GM23338 (cell line): ENCODE measurements at regions not wholly inside any gene's neighbourhood (a gene's known extent, or its start where the extent isn't known, plus 50 kb on each side); places are given as distances from the start of the nearest gene placed in this dataset.

Experiments
- ATAC-seq: fragments of 200-7000 bp; cut with Tn5 transposase; 3 replicates; pipeline ENCODE4 v1.9.1; 2020
- DNase-seq: peaks from one replicate; pipeline ENCODE4 v3.0.0-alpha.2; 2015; ENCODE audit warnings: low spot score
- H2AFZ ChIP-seq: fragments of 200-600 bp; sonication (generic); 2 replicates; pipeline ENCODE4 v1.8.0; 2016; ENCODE audit warnings: antibody characterized with exemption, mild to moderate bottlenecking, moderate library complexity
- H3F3A ChIP-seq: fragments of 200-600 bp; sonication (generic); replicated peaks from 2 replicates; pipeline ENCODE4 v1.8.0; 2017; ENCODE audit warnings: antibody characterized with exemption, mixed run types, low read depth
- H3K27ac ChIP-seq: fragments of 200-600 bp; sonication (generic); 2 replicates; pipeline ENCODE4 v1.6.1; 2016; ENCODE audit warnings: low read depth
- H3K27me3 ChIP-seq: fragments of 200-600 bp; sonication (generic); 2 replicates; pipeline ENCODE4 v1.8.0; 2016; ENCODE audit warnings: mild to moderate bottlenecking, mixed run types, moderate library complexity; ENCODE audit not compliant: insufficient read depth
- H3K36me3 ChIP-seq: fragments of 200-600 bp; sonication (generic); 2 replicates; pipeline ENCODE4 v1.8.0; 2016; ENCODE audit warnings: mild to moderate bottlenecking; ENCODE audit not compliant: insufficient read depth
- H3K4me1 ChIP-seq: fragments of 200-600 bp; sonication (generic); 2 replicates; pipeline ENCODE4 v1.8.0; 2016; ENCODE audit warnings: mild to moderate bottlenecking, moderate library complexity; ENCODE audit not compliant: insufficient read depth
- H3K4me2 ChIP-seq: fragments of 200-600 bp; sonication (generic); 2 replicates; pipeline ENCODE4 v1.7.1; 2017; ENCODE audit warnings: mixed run types
- H3K4me3 ChIP-seq: fragments of 200-600 bp; sonication (generic); 2 replicates; pipeline ENCODE4 v1.6.1; 2016; ENCODE audit warnings: mixed run types
- H3K79me2 ChIP-seq: fragments of 200-600 bp; sonication (generic); replicated peaks from 2 replicates; pipeline ENCODE4 v1.8.0; 2017; ENCODE audit warnings: mild to moderate bottlenecking; ENCODE audit not compliant: insufficient read depth
- H3K9me2 ChIP-seq: fragments of 200-600 bp; sonication (generic); 2 replicates; pipeline ENCODE4 v1.8.0; 2017; ENCODE audit not compliant: insufficient read depth
- H4K20me1 ChIP-seq: fragments of 200-600 bp; sonication (generic); replicated peaks from 2 replicates; pipeline ENCODE4 v1.8.0; 2017; ENCODE audit warnings: mild to moderate bottlenecking; ENCODE audit not compliant: insufficient read depth
- H3K27ac Mint-ChIP-seq: 2 replicates; pipeline ENCODE4 v1.8.0; 2020; ENCODE audit warnings: inconsistent platforms, mild to moderate bottlenecking, moderate library complexity, mixed read lengths
- H3K27me3 Mint-ChIP-seq: 3 replicates; pipeline ENCODE4 v1.8.0; 2022; ENCODE audit warnings: low read depth, mild to moderate bottlenecking, moderate library complexity, mixed read lengths, inconsistent platforms; ENCODE audit not compliant: insufficient read depth, poor library complexity
- H3K36me3 Mint-ChIP-seq: 3 replicates; pipeline ENCODE4 v1.8.0; 2021; ENCODE audit warnings: low read depth, mild to moderate bottlenecking, inconsistent platforms, moderate library complexity, mixed read lengths
- H3K4me1 Mint-ChIP-seq: 3 replicates; pipeline ENCODE4 v1.8.0; 2020; ENCODE audit warnings: mild to moderate bottlenecking, inconsistent platforms, mixed read lengths
- H3K4me3 Mint-ChIP-seq: 3 replicates; pipeline ENCODE4 v1.8.0; 2021; ENCODE audit warnings: moderate library complexity, mild to moderate bottlenecking, inconsistent platforms, mixed read lengths
- H3K9me3 Mint-ChIP-seq: 3 replicates; pipeline ENCODE4 v1.8.0; 2020; ENCODE audit warnings: moderate library complexity, mild to moderate bottlenecking, inconsistent platforms, mixed read lengths
- CTCF ChIP-seq, 2 experiments: fragments of 200-600 bp in 1 of 2; sonication (generic) in 1 of 2; conservative IDR thresholded peaks; 2 replicates each; pipeline versions ENCODE4 v1.5.1 to v1.6.1; 2016 to 2017; ENCODE audit warnings: antibody characterized with exemption in 2 of 2, low read depth in 2 of 2, mild to moderate bottlenecking in 2 of 2, moderate library complexity in 1 of 2
- ETS1 ChIP-seq: IDR thresholded peaks from 2 replicates; pipeline ENCODE4 v1.6.1; 2016; ENCODE audit warnings: antibody characterized with exemption
- EZH2phosphoT487 ChIP-seq: fragments of 200-600 bp; sonication (generic); IDR thresholded peaks from one replicate; pipeline ENCODE4 v1.8.1; 2018; ENCODE audit warnings: antibody characterized with exemption; ENCODE audit not compliant: unreplicated experiment
- JUNB ChIP-seq: IDR thresholded peaks from one replicate; pipeline ENCODE4 v1.6.1; 2016; ENCODE audit warnings: antibody characterized with exemption; ENCODE audit not compliant: unreplicated experiment
- NANOG ChIP-seq: IDR thresholded peaks from 2 replicates; pipeline ENCODE4 v1.6.1; 2016; ENCODE audit warnings: antibody characterized with exemption, borderline replicate concordance
- STAT1 ChIP-seq: IDR thresholded peaks from one replicate; pipeline ENCODE4 v1.6.1; 2016; ENCODE audit warnings: antibody characterized with exemption; ENCODE audit not compliant: unreplicated experiment
- ZNF114 ChIP-seq: fragments of 250-450 bp; sonication (Bioruptor Pico); IDR thresholded peaks from 2 replicates; pipeline ENCODE4 v1.5.0; 2020; ENCODE audit warnings: mild to moderate bottlenecking, moderate library complexity
- ZNF331 ChIP-seq: fragments of 250-450 bp; sonication (Bioruptor Pico); IDR thresholded peaks from 2 replicates; pipeline ENCODE4 v1.5.0; 2020; ENCODE audit warnings: low read depth, mild to moderate bottlenecking, moderate library complexity
- ZNF462 ChIP-seq: fragments of 250-450 bp; sonication (Bioruptor Pico); IDR thresholded peaks from 2 replicates; pipeline ENCODE4 v1.5.0; 2020; ENCODE audit warnings: mild to moderate bottlenecking, moderate library complexity

- Histone ChIP-seq H3K4me2 (no peak overlapping the region), H2AFZ (peak overlapping the region; percentile 69; the same call in 1 of the 2 replicates), H3K9me2 (no peaks in the 10 kb centered on the region), H3K27me3 (no peaks in the 10 kb centered on the region), H3K36me3 (no peaks in the 10 kb centered on the region), H3K79me2 (no peaks in the 10 kb centered on the region), H3K4me1 (no peaks in the 10 kb centered on the region), H4K20me1 (no peaks in the 10 kb centered on the region), H3K4me3 (no peak overlapping the region), H3K27ac (no peak overlapping the region), H3F3A (no peaks in the 10 kb centered on the region)
- DNase-seq (no peak), ATAC-seq (no peak)
- Mint-ChIP-seq H3K4me1 (peaks cover 14% of the 10 kb centered on the region), H3K36me3 (no peaks in the 10 kb centered on the region), H3K9me3 (peaks cover 6% of the 10 kb centered on the region; the same call in 1 of the 3 replicates), H3K27ac (no peak overlapping the region), H3K4me3 (no peak overlapping the region), H3K27me3 (peaks cover 5% of the 10 kb centered on the region)
- TF ChIP-seq STAT1 (no peak), JUNB (no peak), ZNF331 (CRISPR knock-in tag) (no peak), ZNF114 (CRISPR knock-in tag) (no peak), NANOG (no peak), EZH2phosphoT487 (no peak), ZNF462 (CRISPR knock-in tag) (no peak), ETS1 (no peak), CTCF (conservative IDR thresholded peaks at IDR 0.05; ENCODE audit: low read depth in 2 of 2) (no peak)
Observed at GRCh38 chr12:11960646-11961045, 110.1 kb upstream of the BCL2L14 start.
